GM18868 (cell line): ENCODE measurements at regions not wholly inside any gene's neighbourhood (a gene's known extent, or its start where the extent isn't known, plus 50 kb on each side); places are given as distances from the start of the nearest gene placed in this dataset.

ENCODE experiments used
- ATAC-seq: cut with Tn5 transposase; IDR thresholded peaks from one replicate; pipeline ENCODE4 v1.9.1; 2021; ENCODE audit warnings: mild to moderate bottlenecking, moderate library complexity; ENCODE audit not compliant: unreplicated experiment

- ATAC-seq, result no peak
These were observed 70.6 kb upstream of the EYA4 start for GRCh38 chr6:133170602-133171001.

GRCh38 chr6:133171989-133172604 is 69.1 kb upstream of the EYA4 start:
- no peak for ATAC-seq

GRCh38 chr6:133173276-133173675 is 67.9 kb upstream of the EYA4 start:
- ATAC-seq, result no peak

GRCh38 chr6:133179481-133179880 is 61.7 kb upstream of the EYA4 start:
- ATAC-seq, result no peak

GRCh38 chr6:133183691-133184090 is 57.5 kb upstream of the EYA4 start:
- no peak for ATAC-seq

- ATAC-seq, result no peak
These were observed 56.3 kb upstream of the EYA4 start for GRCh38 chr6:133184798-133185372.

GRCh38 chr6:133185731-133186130 is 55.4 kb upstream of the EYA4 start:
- no peak for ATAC-seq

- ATAC-seq, result no peak
These were observed 54.0 kb upstream of the EYA4 start for GRCh38 chr6:133187114-133187513.

GRCh38 chr6:133187657-133188453 is 53.3 kb upstream of the EYA4 start:
- no peak for ATAC-seq

GRCh38 chr6:133190912-133191311 is 50.2 kb upstream of the EYA4 start:
- ATAC-seq, result no peak

GRCh38 chr6:133191323-133191722 is 49.8 kb upstream of the EYA4 start:
- ATAC-seq, result no peak
